A673 (cell line): ENCODE measurements at regions not wholly inside any gene's neighbourhood (a gene's known extent, or its start where the extent isn't known, plus 50 kb on each side); places are given as distances from the start of the nearest gene placed in this dataset.

Experiments used
- BruUV-seq: library from RNA; stranded (reverse); fragments of 400-500 nt; replicated peaks from 2 replicates; lab custom pipeline; 2021; lab: Mats Ljungman, UMichigan
- CTCF ChIA-PET: fragments of 300-600 bp; sonication (Branson Sonifier 250); formaldehyde crosslinking; loops from one replicate; lab custom pipeline; 2022; ENCODE audit warnings: antibody characterized with exemption; lab: Charles Lee
- POLR2A ChIA-PET: fragments of 300-600 bp; sonication (Branson Sonifier 250); formaldehyde crosslinking; loops from one replicate; lab custom pipeline; 2022; ENCODE audit warnings: antibody characterized with exemption; ENCODE audit not compliant: low non-redundant PET; lab: Charles Lee
- DNase-seq: peaks from one replicate; pipeline ENCODE4 v3.0.0-alpha.2; 2015; ENCODE audit warnings: low spot score
- H3K27ac ChIP-seq: fragments of 200-600 bp; sonication (generic); 2 replicates; pipeline ENCODE4 v1.5.1; 2016; ENCODE audit warnings: mixed run types, low read depth, mild to moderate bottlenecking, mixed read lengths, antibody characterized with exemption, low read length; ENCODE audit not compliant: poor library complexity, severe bottlenecking
- H3K27me3 ChIP-seq: fragments of 200-600 bp; sonication (generic); replicated peaks from 2 replicates; pipeline ENCODE4 v1.6.1; 2017; ENCODE audit warnings: mixed run types, low read depth, mild to moderate bottlenecking, mixed read lengths, antibody characterized with exemption, low read length; ENCODE audit not compliant: insufficient read depth, poor library complexity
- H3K36me3 ChIP-seq: fragments of 200-600 bp; sonication (generic); 2 replicates; pipeline ENCODE4 v1.6.1; 2016; ENCODE audit warnings: mixed run types, mild to moderate bottlenecking, mixed read lengths, antibody characterized with exemption, low read length; ENCODE audit not compliant: insufficient read depth, poor library complexity, severe bottlenecking
- H3K4me1 ChIP-seq: fragments of 200-600 bp; sonication (generic); 2 replicates; pipeline ENCODE4 v1.6.1; 2017; ENCODE audit warnings: mixed run types, mild to moderate bottlenecking, mixed read lengths, antibody characterized with exemption, low read length; ENCODE audit not compliant: insufficient read depth, poor library complexity, severe bottlenecking
- H3K4me3 ChIP-seq: fragments of 200-600 bp; sonication (generic); 2 replicates; pipeline ENCODE4 v1.5.1; 2016; ENCODE audit warnings: low read depth, mixed run types, mild to moderate bottlenecking, mixed read lengths, low read length; ENCODE audit not compliant: poor library complexity, severe bottlenecking
- H3K9me3 ChIP-seq: fragments of 200-600 bp; sonication (generic); 2 replicates; pipeline ENCODE4 v1.6.1; 2016; ENCODE audit warnings: mixed run types, low read depth, mild to moderate bottlenecking, mixed read lengths, antibody characterized with exemption, low read length; ENCODE audit not compliant: poor library complexity, severe bottlenecking
- EZH2 ChIP-seq: fragments of 200-600 bp; sonication (generic); IDR thresholded peaks from 2 replicates; pipeline ENCODE4 v1.6.1; 2017; ENCODE audit warnings: borderline replicate concordance, low read depth, mild to moderate bottlenecking, mixed read lengths, antibody characterized with exemption, low read length; ENCODE audit not compliant: poor library complexity, severe bottlenecking
- intact Hi-C: fragments of 100-400 bp; cut with micrococcal nuclease; formaldehyde crosslinking; loops from one replicate; pipeline ENCODE4 v1.10.0; 2022; ENCODE audit not compliant: unreplicated experiment
- TF ChIP-seq, protein P1 (sequence below): fragments of 300-800, 200-600 bp; sonication (generic); conservative IDR thresholded peaks from 2 replicates; pipeline ENCODE4 v1.5.1; 2017; ENCODE audit warnings: low read depth, mild to moderate bottlenecking, antibody characterized with exemption, low read length, moderate library complexity, mixed read lengths

GRCh38 chr3:159158801-159159200 is 356.9 kb downstream of the MFSD1 start:
- ChIA-PET CTCF (no interaction called here), POLR2A (no interaction called here)
- Histone ChIP-seq H3K4me1 (no peaks in the 10 kb centered on the region), H3K27me3 (no peaks in the 10 kb centered on the region), H3K4me3 (no peak overlapping the region), H3K36me3 (no peaks in the 10 kb centered on the region), H3K9me3 (no peaks in the 10 kb centered on the region), H3K27ac (no peak overlapping the region)
- intact Hi-C loops: no loop called here
- no peak for DNase-seq
- TF ChIP-seq, protein P1, sequence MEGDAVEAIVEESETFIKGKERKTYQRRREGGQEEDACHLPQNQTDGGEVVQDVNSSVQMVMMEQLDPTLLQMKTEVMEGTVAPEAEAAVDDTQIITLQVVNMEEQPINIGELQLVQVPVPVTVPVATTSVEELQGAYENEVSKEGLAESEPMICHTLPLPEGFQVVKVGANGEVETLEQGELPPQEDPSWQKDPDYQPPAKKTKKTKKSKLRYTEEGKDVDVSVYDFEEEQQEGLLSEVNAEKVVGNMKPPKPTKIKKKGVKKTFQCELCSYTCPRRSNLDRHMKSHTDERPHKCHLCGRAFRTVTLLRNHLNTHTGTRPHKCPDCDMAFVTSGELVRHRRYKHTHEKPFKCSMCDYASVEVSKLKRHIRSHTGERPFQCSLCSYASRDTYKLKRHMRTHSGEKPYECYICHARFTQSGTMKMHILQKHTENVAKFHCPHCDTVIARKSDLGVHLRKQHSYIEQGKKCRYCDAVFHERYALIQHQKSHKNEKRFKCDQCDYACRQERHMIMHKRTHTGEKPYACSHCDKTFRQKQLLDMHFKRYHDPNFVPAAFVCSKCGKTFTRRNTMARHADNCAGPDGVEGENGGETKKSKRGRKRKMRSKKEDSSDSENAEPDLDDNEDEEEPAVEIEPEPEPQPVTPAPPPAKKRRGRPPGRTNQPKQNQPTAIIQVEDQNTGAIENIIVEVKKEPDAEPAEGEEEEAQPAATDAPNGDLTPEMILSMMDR: no peak
- TF ChIP-seq EZH2: no peak
- no TSS peak for BruUV-seq

DNA sequence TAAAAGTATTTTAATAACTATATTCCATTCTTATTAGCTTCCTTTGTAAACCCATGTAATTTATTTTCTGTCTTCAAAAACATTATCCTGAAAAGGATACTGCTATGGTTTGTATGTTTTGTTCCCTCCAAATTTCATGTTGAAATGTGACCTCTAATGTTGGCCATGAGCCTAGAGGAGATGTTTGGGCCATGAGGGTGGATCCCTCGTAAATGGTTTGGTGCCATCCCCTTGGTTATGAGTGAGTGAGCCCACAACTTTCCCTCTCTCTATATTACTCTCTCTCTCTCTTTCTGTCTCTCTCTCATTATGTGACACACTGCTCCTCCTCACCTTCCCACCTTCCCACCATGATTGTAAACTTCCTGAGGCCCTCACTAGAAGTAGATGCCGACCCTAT is 357.7 kb downstream of the MFSD1 start:
- no peak for DNase-seq
- BruUV-seq: no TSS peak
- Histone ChIP-seq H3K27ac (no peak overlapping the region), H3K9me3 (no peaks in the 10 kb centered on the region), H3K27me3 (no peaks in the 10 kb centered on the region), H3K4me1 (no peaks in the 10 kb centered on the region), H3K4me3 (no peak overlapping the region), H3K36me3 (no peaks in the 10 kb centered on the region)
- TF ChIP-seq EZH2: no peak
- TF ChIP-seq, protein P1: no peak
- intact Hi-C loops: no loop called here
- CTCF ChIA-PET: no interaction called here
- POLR2A ChIA-PET: no interaction called here

DNA sequence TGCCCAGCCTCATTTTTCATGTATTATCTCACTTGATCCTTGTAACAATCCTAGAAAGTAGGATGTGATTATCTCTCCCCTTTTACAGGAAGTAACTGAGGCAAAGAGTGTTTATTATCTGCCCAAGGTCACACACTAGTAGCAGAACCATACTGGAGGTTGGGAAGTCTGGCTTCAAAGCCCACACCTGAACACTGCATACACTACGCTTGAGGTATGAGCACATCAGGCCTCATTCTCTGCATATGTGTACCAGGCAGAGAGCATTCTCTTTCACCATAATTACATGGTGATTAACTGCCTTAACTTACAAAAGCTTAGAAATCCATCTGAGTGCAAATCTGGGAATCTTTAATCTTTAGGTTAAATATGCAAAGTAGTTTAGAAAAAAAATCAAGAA is 361.8 kb downstream of the MFSD1 start:
- ChIA-PET CTCF (no interaction called here), POLR2A (no interaction called here)
- DNase-seq: no peak
- no peaks in the 10 kb centered on the region for H3K4me1 ChIP-seq
- H3K4me3 ChIP-seq: no peak overlapping the region
- no peaks in the 10 kb centered on the region for H3K9me3 ChIP-seq
- H3K36me3 ChIP-seq: no peaks in the 10 kb centered on the region
- TF ChIP-seq, protein P1: no peak
- TF ChIP-seq EZH2: no peak
- intact Hi-C loops: no loop called here
- no TSS peak for BruUV-seq
- no peaks in the 10 kb centered on the region for H3K27me3 ChIP-seq
- no peak overlapping the region for H3K27ac ChIP-seq
